ENCODE measurements at regions not wholly inside any gene's neighbourhood (a gene's known extent, or its start where the extent isn't known, plus 50 kb on each side); places are given as distances from the start of the nearest gene placed in this dataset.
"Not testable (repeated sequence)": the region's sequence is repeated elsewhere in the genome, so short reads cannot be mapped to it uniquely, and the experiment has no call there.

GRCh38 chr2:89234818-89235466 is 543.5 kb downstream of the RPIA start:
- not testable (repeated sequence) for TF ChIP-seq CTCF (IDR thresholded peaks at IDR 0.05 in 4 of 5, conservative IDR thresholded peaks at IDR 0.05 in 1 of 5); POLR2A (IDR thresholded peaks at IDR 0.05)

All from gastrocnemius medialis (tissue), 4 donors.